HG03159 (cell line): ENCODE measurements at regions not wholly inside any gene's neighbourhood (a gene's known extent, or its start where the extent isn't known, plus 50 kb on each side); places are given as distances from the start of the nearest gene placed in this dataset.

Source experiments
- ATAC-seq: cut with Tn5 transposase; IDR thresholded peaks from one replicate; pipeline ENCODE4 v1.9.1; 2021; ENCODE audit warnings: mild to moderate bottlenecking, moderate library complexity; ENCODE audit not compliant: unreplicated experiment

GRCh38 chr6:40196135-40196518 lies 261.9 kb upstream of the MOCS1 start:
- ATAC-seq: no peak

- ATAC-seq: no peak
Measured at GRCh38 chr6:40195428-40196134, 261.3 kb upstream of the MOCS1 start.

- ATAC-seq: no peak
Measured at GRCh38 chr6:40194447-40195170, 260.3 kb upstream of the MOCS1 start.

- ATAC-seq: no peak
Measured at GRCh38 chr6:40192516-40192915, 258.3 kb upstream of the MOCS1 start.

- ATAC-seq: no peak
Measured at GRCh38 chr6:40188931-40189330, 254.7 kb upstream of the MOCS1 start.

- ATAC-seq: no peak
Measured at GRCh38 chr6:40187535-40188144, 253.4 kb upstream of the MOCS1 start.

- no peak for ATAC-seq
Measured at GRCh38 chr6:40185486-40185885, 251.2 kb upstream of the MOCS1 start.

GRCh38 chr6:40183902-40184301 lies 249.6 kb upstream of the MOCS1 start:
- ATAC-seq: no peak

- no peak for ATAC-seq
Measured at GRCh38 chr6:40181367-40181766, 247.1 kb upstream of the MOCS1 start.

- no peak for ATAC-seq
Measured at GRCh38 chr6:40180271-40180670, 246.0 kb upstream of the MOCS1 start.

- ATAC-seq: no peak
Measured at GRCh38 chr6:40179496-40179895, 245.2 kb upstream of the MOCS1 start.

- no peak for ATAC-seq
Measured at GRCh38 chr6:40177598-40177997, 243.3 kb upstream of the MOCS1 start.

- no peak for ATAC-seq
Measured at GRCh38 chr6:40176152-40176551, 241.9 kb upstream of the MOCS1 start.

GRCh38 chr6:40172272-40172671 lies 238.0 kb upstream of the MOCS1 start:
- no peak for ATAC-seq

- ATAC-seq: no peak
Measured at GRCh38 chr6:40171343-40171742, 237.1 kb upstream of the MOCS1 start.

GRCh38 chr6:40170856-40171255 lies 236.6 kb upstream of the MOCS1 start:
- no peak for ATAC-seq

GRCh38 chr6:40169878-40170277 lies 235.6 kb upstream of the MOCS1 start:
- ATAC-seq: no peak

- no peak for ATAC-seq
Measured at GRCh38 chr6:40166963-40167362, 232.7 kb upstream of the MOCS1 start.

GRCh38 chr6:40165036-40165709 lies 230.9 kb upstream of the MOCS1 start:
- no peak for ATAC-seq

GRCh38 chr6:40164345-40164755 lies 230.1 kb upstream of the MOCS1 start:
- ATAC-seq: no peak

GRCh38 chr6:40163924-40164323 lies 229.7 kb upstream of the MOCS1 start:
- no peak for ATAC-seq

- no peak for ATAC-seq
Measured at GRCh38 chr6:40162074-40162473, 227.8 kb upstream of the MOCS1 start.
